Vagina (tissue), 2 donors: ENCODE measurements at regions not wholly inside any gene's neighbourhood (a gene's known extent, or its start where the extent isn't known, plus 50 kb on each side); places are given as distances from the start of the nearest gene placed in this dataset.

Experiments used
- CTCF ChIP-seq, 3 experiments: fragments of 450-650 bp in 2 of 3; fragments of 200-600 bp in 1 of 3; sonication (generic) in 1 of 3; IDR thresholded peaks; one replicate each; pipeline ENCODE4 v1.5.1; 2017 to 2019; ENCODE audit warnings: antibody characterized with exemption in 3 of 3, mild to moderate bottlenecking in 2 of 3, moderate library complexity in 2 of 3
- POLR2AphosphoS5 ChIP-seq, 2 donors: sonication (generic); formaldehyde crosslinking; IDR thresholded peaks; one replicate each; pipeline ENCODE4 v1.9.0; 2017; ENCODE audit warnings: antibody characterized with exemption in 2 of 2, mild to moderate bottlenecking in 2 of 2, low read depth in 1 of 2; ENCODE audit not compliant: insufficient read depth in 1 of 2

GRCh38 chr4:35182451-35182850 is 1061.9 kb downstream of the ARAP2 start:
- TF ChIP-seq CTCF (IDR thresholded peaks at IDR 0.05): no peak
- no peak for TF ChIP-seq POLR2AphosphoS5 (IDR thresholded peaks at IDR 0.05; ENCODE audit: insufficient read depth in 1 of 2, low read depth in 1 of 2)
